ENCODE measurements at regions not wholly inside any gene's neighbourhood (a gene's known extent, or its start where the extent isn't known, plus 50 kb on each side); places are given as distances from the start of the nearest gene placed in this dataset.

DNA sequence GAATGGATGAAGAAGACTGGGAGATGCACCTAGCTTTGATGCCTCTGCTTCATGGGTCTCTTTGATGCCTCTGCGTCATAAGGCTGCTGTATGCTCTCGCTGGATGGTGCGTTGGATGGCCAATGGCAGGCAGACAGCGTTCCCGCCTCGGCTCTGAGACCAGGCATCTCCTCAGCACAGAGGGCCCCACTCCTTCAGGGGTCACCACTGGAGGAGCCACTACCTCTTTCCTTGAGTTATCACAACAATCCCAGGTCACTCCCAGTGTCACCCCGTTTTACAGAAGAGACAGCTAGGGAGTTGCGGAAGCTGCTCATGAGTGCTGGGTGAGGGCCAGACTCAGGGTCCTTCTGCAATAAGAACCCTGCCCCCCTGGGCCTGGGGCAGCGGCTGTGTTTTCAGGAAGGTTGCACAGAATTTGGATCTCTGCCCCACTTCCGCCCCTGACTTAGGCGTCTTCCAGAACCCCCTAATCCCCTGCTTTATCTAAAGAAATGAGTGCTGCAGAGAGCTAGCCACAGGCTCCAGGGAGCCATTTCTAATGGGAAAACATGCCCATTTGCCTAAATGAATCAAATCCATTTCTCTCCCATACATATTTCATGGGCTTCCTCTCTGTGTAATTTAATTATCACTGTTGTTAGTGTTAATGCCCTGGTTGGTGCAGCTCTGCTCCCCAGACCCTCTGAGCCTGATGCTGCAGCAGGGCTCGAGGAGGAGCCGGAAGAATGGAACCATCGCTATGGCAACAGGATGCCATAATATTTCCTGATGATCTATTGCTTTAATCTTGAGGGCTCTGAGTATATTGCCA lies 131.8 kb upstream of the HS6ST1 start:
- H3K4me3 ChIP-seq (ENCODE audit: control insufficient read depth, low read depth, low read length) = no peak overlapping the region
- no peak for DNase-seq (ENCODE audit: low read depth)
- no peak for TF ChIP-seq CTCF (IDR thresholded peaks at IDR 0.05; ENCODE audit: control insufficient read depth, insufficient read depth, low read depth, low read length, missing control alignments)

- TF ChIP-seq CTCF (IDR thresholded peaks at IDR 0.05; ENCODE audit: control insufficient read depth, insufficient read depth, low read depth, low read length, missing control alignments) = no peak
- H3K4me3 ChIP-seq (ENCODE audit: control insufficient read depth, low read depth, low read length) = no peak overlapping the region
- no peak for DNase-seq (ENCODE audit: low read depth)
Measured at GRCh38 chr2:128451084-128452023, 132.7 kb upstream of the HS6ST1 start.

- no peak for TF ChIP-seq CTCF (IDR thresholded peaks at IDR 0.05; ENCODE audit: control insufficient read depth, insufficient read depth, low read depth, low read length, missing control alignments)
- DNase-seq (ENCODE audit: low read depth) = no peak
- no peak overlapping the region for H3K4me3 ChIP-seq (ENCODE audit: control insufficient read depth, low read depth, low read length)
Measured at GRCh38 chr2:128452024-128452411, 133.3 kb upstream of the HS6ST1 start.

DNA sequence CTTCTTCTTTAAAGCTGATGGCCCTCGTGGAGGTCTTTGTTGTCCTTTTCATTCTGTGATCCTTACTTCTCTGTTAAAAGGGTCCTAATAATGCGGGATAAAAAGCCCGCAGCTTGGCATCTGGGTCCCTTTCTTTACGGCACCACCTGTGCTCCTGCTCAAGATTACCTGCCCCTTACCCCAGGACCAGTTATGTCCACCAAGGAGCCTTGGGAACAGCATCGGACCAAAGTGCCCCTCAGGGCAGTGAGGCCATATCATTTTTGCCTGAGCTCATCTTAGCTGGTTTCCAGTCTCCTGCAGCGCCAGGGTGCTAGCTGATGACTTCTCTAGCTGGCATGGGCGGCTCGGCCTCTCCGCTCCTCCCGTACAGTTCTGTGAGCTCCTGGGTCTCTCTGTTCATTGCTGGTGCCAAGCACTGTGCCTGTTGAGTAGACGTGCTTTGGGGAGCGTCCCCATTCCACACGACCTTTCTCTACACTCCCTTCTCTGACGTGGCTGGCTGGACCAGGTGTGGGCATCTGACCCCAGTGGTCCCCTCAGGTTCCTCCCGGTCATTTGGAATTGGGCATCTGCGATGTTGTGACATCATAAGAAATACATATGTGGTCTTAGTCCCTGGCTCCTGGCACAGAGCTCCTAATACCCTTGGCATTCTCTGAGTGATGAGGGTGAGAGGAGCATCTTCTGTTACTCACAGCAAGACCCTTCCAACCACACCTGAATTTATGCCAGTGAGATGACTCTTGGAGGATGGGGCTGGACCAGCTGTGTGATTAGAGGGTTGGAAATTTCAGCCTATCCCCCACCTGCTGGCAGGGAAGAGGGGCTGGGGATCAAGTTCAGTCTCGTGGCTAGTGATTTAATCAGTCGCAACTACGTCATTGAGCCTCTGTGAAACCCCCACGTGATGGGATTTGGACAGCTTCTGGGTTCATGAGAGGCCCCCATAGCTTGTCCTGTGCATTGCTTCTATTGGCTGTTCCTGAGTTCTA lies 134.2 kb upstream of the HS6ST1 start:
- no peak overlapping the region for H3K4me3 ChIP-seq (ENCODE audit: control insufficient read depth, low read depth, low read length)
- no peak for TF ChIP-seq CTCF (IDR thresholded peaks at IDR 0.05; ENCODE audit: control insufficient read depth, insufficient read depth, low read depth, low read length, missing control alignments)
- no peak for DNase-seq (ENCODE audit: low read depth)

- H3K4me3 ChIP-seq (ENCODE audit: control insufficient read depth, low read depth, low read length) = no peak overlapping the region
- DNase-seq (ENCODE audit: low read depth) = no peak
- TF ChIP-seq CTCF (IDR thresholded peaks at IDR 0.05; ENCODE audit: control insufficient read depth, insufficient read depth, low read depth, low read length, missing control alignments) = no peak
Measured at GRCh38 chr2:128454980-128455720, 136.5 kb upstream of the HS6ST1 start.
